SK-N-SH treated with all-trans-retinoic acid at 6 μM for 48 hours (cell line): ENCODE measurements at regions not wholly inside any gene's neighbourhood (a gene's known extent, or its start where the extent isn't known, plus 50 kb on each side); places are given as distances from the start of the nearest gene placed in this dataset.

Experiments used
- ARNTL ChIP-seq: fragments of 450-650 bp; formaldehyde crosslinking; IDR thresholded peaks from 2 replicates; pipeline ENCODE4 v1.5.0; 2020; ENCODE audit warnings: low read depth, mild to moderate bottlenecking, moderate library complexity, borderline replicate concordance
- BACH2 ChIP-seq: fragments of 250-450 bp; sonication (Bioruptor Pico); IDR thresholded peaks from 2 replicates; pipeline ENCODE4 v1.9.0; 2021; ENCODE audit warnings: mild to moderate bottlenecking, borderline replicate concordance
- CREB5 ChIP-seq: fragments of 250-450 bp; sonication (Bioruptor Pico); IDR thresholded peaks from 2 replicates; pipeline ENCODE4 v1.5.1; 2020; ENCODE audit warnings: low read depth, mild to moderate bottlenecking, moderate library complexity
- CSDC2 ChIP-seq: fragments of 250-450 bp; sonication (Bioruptor Pico); IDR thresholded peaks from 2 replicates; pipeline ENCODE4 v1.5.0; 2020; ENCODE audit warnings: mild to moderate bottlenecking, moderate library complexity
- ESRRG ChIP-seq: fragments of 250-450 bp; sonication (Bioruptor Pico); IDR thresholded peaks from 2 replicates; pipeline ENCODE4 v1.6.1; 2021; ENCODE audit warnings: mild to moderate bottlenecking
- GLIS3 ChIP-seq: fragments of 250-450 bp; sonication (Bioruptor Pico); IDR thresholded peaks from 2 replicates; pipeline ENCODE4 v1.5.0; 2020; ENCODE audit warnings: mild to moderate bottlenecking, moderate library complexity
- POU6F1 ChIP-seq: fragments of 250-450 bp; sonication (Bioruptor Pico); IDR thresholded peaks from 2 replicates; pipeline ENCODE4 v1.8.0; 2021; ENCODE audit warnings: low read depth, mild to moderate bottlenecking, moderate library complexity, borderline replicate concordance
- RARB ChIP-seq: fragments of 250-450 bp; sonication (Bioruptor Pico); IDR thresholded peaks from 2 replicates; pipeline ENCODE4 v1.8.0; 2021; ENCODE audit warnings: mild to moderate bottlenecking, moderate library complexity
- SNAI2 ChIP-seq: fragments of 250-450 bp; sonication (Bioruptor Pico); IDR thresholded peaks from 2 replicates; pipeline ENCODE4 v1.5.0; 2020; ENCODE audit warnings: mild to moderate bottlenecking, moderate library complexity
- TOX ChIP-seq: fragments of 250-450 bp; sonication (Bioruptor Pico); IDR thresholded peaks from 2 replicates; pipeline ENCODE4 v1.8.0; 2021; ENCODE audit warnings: mild to moderate bottlenecking, moderate library complexity, borderline replicate concordance
- ZC3H10 ChIP-seq: fragments of 250-450 bp; sonication (Bioruptor Pico); IDR thresholded peaks from 2 replicates; pipeline ENCODE4 v1.5.1; 2021; ENCODE audit warnings: mild to moderate bottlenecking, moderate library complexity
- ZFP30 ChIP-seq: fragments of 450-650 bp; formaldehyde crosslinking; IDR thresholded peaks from 2 replicates; pipeline ENCODE4 v1.5.0; 2022; ENCODE audit warnings: mild to moderate bottlenecking, moderate library complexity
- ZNF565 ChIP-seq: fragments of 450-650 bp; formaldehyde crosslinking; conservative IDR thresholded peaks from 2 replicates; pipeline ENCODE4 v1.5.0; 2020; ENCODE audit warnings: low read depth, mild to moderate bottlenecking, moderate library complexity
- TF ChIP-seq, protein P1 (sequence below): fragments of 250-450 bp; sonication (Bioruptor Pico); IDR thresholded peaks from 2 replicates; pipeline ENCODE4 v1.8.0; 2020; ENCODE audit warnings: mild to moderate bottlenecking, moderate library complexity, borderline replicate concordance

- TF ChIP-seq SNAI2 (CRISPR knock-in tag) (no peak), ZNF565 (CRISPR knock-in tag) (no peak), POU6F1 (CRISPR knock-in tag) (no peak), ESRRG (CRISPR knock-in tag) (no peak), GLIS3 (CRISPR knock-in tag) (no peak), ZC3H10 (CRISPR knock-in tag) (no peak), ZFP30 (no peak), CSDC2 (no peak), RARB (CRISPR knock-in tag) (no peak), CREB5 (CRISPR knock-in tag) (no peak), ARNTL (no peak), TOX (CRISPR knock-in tag) (no peak), BACH2 (no peak)
- TF ChIP-seq, protein P1, sequence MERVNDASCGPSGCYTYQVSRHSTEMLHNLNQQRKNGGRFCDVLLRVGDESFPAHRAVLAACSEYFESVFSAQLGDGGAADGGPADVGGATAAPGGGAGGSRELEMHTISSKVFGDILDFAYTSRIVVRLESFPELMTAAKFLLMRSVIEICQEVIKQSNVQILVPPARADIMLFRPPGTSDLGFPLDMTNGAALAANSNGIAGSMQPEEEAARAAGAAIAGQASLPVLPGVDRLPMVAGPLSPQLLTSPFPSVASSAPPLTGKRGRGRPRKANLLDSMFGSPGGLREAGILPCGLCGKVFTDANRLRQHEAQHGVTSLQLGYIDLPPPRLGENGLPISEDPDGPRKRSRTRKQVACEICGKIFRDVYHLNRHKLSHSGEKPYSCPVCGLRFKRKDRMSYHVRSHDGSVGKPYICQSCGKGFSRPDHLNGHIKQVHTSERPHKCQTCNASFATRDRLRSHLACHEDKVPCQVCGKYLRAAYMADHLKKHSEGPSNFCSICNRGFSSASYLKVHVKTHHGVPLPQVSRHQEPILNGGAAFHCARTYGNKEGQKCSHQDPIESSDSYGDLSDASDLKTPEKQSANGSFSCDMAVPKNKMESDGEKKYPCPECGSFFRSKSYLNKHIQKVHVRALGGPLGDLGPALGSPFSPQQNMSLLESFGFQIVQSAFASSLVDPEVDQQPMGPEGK (CRISPR knock-in tag), result no peak
Observed at GRCh38 chr2:55759271-55759921, 65.8 kb upstream of the PNPT1 start.
